H9 (cell line): ENCODE measurements at regions not wholly inside any gene's neighbourhood (a gene's known extent, or its start where the extent isn't known, plus 50 kb on each side); places are given as distances from the start of the nearest gene placed in this dataset.

Experiments
- DNase-seq: peaks from one replicate; pipeline ENCODE4 v3.0.0-alpha.2; 2017
- H2AFZ ChIP-seq: one replicate; pipeline ENCODE4 v1.6.1; 2013; ENCODE audit warnings: mild to moderate bottlenecking, low read length, control low read depth, moderate library complexity
- H2AK5ac ChIP-seq: 2 replicates; pipeline ENCODE4 v1.6.1; 2013; ENCODE audit warnings: low read length, control low read depth, mixed read lengths; ENCODE audit not compliant: insufficient read length
- H2BK120ac ChIP-seq: one replicate; pipeline ENCODE4 v1.6.1; 2013; ENCODE audit warnings: low read depth, mild to moderate bottlenecking, low read length, control low read depth, inconsistent platforms; ENCODE audit not compliant: poor library complexity, severe bottlenecking
- H2BK12ac ChIP-seq: 2 replicates; pipeline ENCODE4 v1.6.1; 2013; ENCODE audit warnings: low read length, control low read depth, mixed read lengths, low read depth; ENCODE audit not compliant: insufficient read length
- H2BK15ac ChIP-seq: 2 replicates; pipeline ENCODE4 v1.6.1; 2013; ENCODE audit warnings: low read depth, low read length, control low read depth
- H2BK20ac ChIP-seq: one replicate; pipeline ENCODE4 v1.6.1; 2013; ENCODE audit warnings: low read depth, mild to moderate bottlenecking, low read length, control low read depth, inconsistent platforms; ENCODE audit not compliant: poor library complexity, severe bottlenecking
- H2BK5ac ChIP-seq: 2 replicates; pipeline ENCODE4 v1.6.1; 2013; ENCODE audit warnings: low read length, control low read depth, mixed read lengths; ENCODE audit not compliant: insufficient read length
- H3K14ac ChIP-seq: 2 replicates; pipeline ENCODE4 v1.6.1; 2013; ENCODE audit warnings: low read length, control low read depth; ENCODE audit not compliant: insufficient read depth
- H3K18ac ChIP-seq: 2 replicates; pipeline ENCODE4 v1.6.1; 2013; ENCODE audit warnings: low read depth, mild to moderate bottlenecking, mixed read lengths, low read length, control low read depth; ENCODE audit not compliant: insufficient read length
- H3K23ac ChIP-seq: 2 replicates; pipeline ENCODE4 v1.6.1; 2013; ENCODE audit warnings: low read length, control low read depth, mixed read lengths, low read depth; ENCODE audit not compliant: insufficient read length
- H3K23me2 ChIP-seq: 2 replicates; pipeline ENCODE4 v1.6.1; 2013; ENCODE audit warnings: low read depth, mild to moderate bottlenecking, mixed read lengths, low read length, control low read depth; ENCODE audit not compliant: insufficient read length, poor library complexity, severe bottlenecking
- H3K27ac ChIP-seq: 2 replicates; pipeline ENCODE4 v1.5.1; 2013; ENCODE audit warnings: low read length, control low read depth, mixed read lengths, low read depth; ENCODE audit not compliant: insufficient read length
- H3K27me3 ChIP-seq: 2 replicates; pipeline ENCODE4 v1.6.1; 2013; ENCODE audit warnings: low read length, control low read depth, inconsistent platforms; ENCODE audit not compliant: insufficient read depth
- H3K4ac ChIP-seq: 2 replicates; pipeline ENCODE4 v1.6.1; 2013; ENCODE audit warnings: low read depth, mild to moderate bottlenecking, control low read depth, inconsistent platforms, low read length, moderate library complexity
- H3K4me1 ChIP-seq: 2 replicates; pipeline ENCODE4 v1.6.1; 2013; ENCODE audit warnings: low read length, control low read depth, inconsistent platforms; ENCODE audit not compliant: insufficient read depth
- H3K4me2 ChIP-seq: 2 replicates; pipeline ENCODE4 v1.6.1; 2013; ENCODE audit warnings: low read length, control low read depth, mixed read lengths; ENCODE audit not compliant: insufficient read length, insufficient read depth
- H3K56ac ChIP-seq: 2 replicates; pipeline ENCODE4 v1.6.1; 2013; ENCODE audit warnings: low read depth, mild to moderate bottlenecking, mixed read lengths, low read length, control low read depth; ENCODE audit not compliant: insufficient read length
- H3K79me1 ChIP-seq: 2 replicates; pipeline ENCODE4 v1.6.1; 2013; ENCODE audit warnings: low read depth, mild to moderate bottlenecking, moderate library complexity, low read length, control low read depth, inconsistent platforms; ENCODE audit not compliant: insufficient read depth, poor library complexity, severe bottlenecking
- H3K79me2 ChIP-seq: 2 replicates; pipeline ENCODE4 v1.6.1; 2013; ENCODE audit warnings: low read length, control low read depth, inconsistent platforms; ENCODE audit not compliant: insufficient read depth
- H3K9ac ChIP-seq: 2 replicates; pipeline ENCODE4 v1.6.1; 2013; ENCODE audit warnings: low read length, control low read depth, mixed read lengths; ENCODE audit not compliant: insufficient read length; ENCODE audit errors: extremely low read depth
- H3K9me3 ChIP-seq: one replicate; pipeline ENCODE4 v1.6.1; 2013; ENCODE audit warnings: low read depth, low read length, inconsistent platforms; ENCODE audit not compliant: control insufficient read depth
- H3T11ph ChIP-seq: one replicate; pipeline ENCODE4 v1.6.1; 2013; ENCODE audit warnings: mild to moderate bottlenecking, low read length, control low read depth, inconsistent platforms
- H4K20me1 ChIP-seq: one replicate; pipeline ENCODE4 v1.6.1; 2013; ENCODE audit not compliant: control insufficient read depth, insufficient read length, insufficient read depth
- H4K5ac ChIP-seq: 2 replicates; pipeline ENCODE4 v1.6.1; 2013; ENCODE audit warnings: low read depth, mild to moderate bottlenecking, mixed read lengths, low read length, control low read depth; ENCODE audit not compliant: insufficient read length
- H4K8ac ChIP-seq: replicated peaks from 2 replicates; pipeline ENCODE4 v1.6.1; 2013; ENCODE audit warnings: low read length, control low read depth, mixed read lengths, low read depth; ENCODE audit not compliant: insufficient read length
- H4K91ac ChIP-seq: 2 replicates; pipeline ENCODE4 v1.6.1; 2013; ENCODE audit warnings: low read depth, mild to moderate bottlenecking, moderate library complexity, mixed read lengths, low read length, control low read depth; ENCODE audit not compliant: insufficient read length
- H3K27ac Mint-ChIP-seq, 3 experiments: 2 replicates in 2 of 3; 3 replicates in 1 of 3; pipeline ENCODE4 v1.8.0; 2020 to 2021; ENCODE audit warnings: mixed read lengths in 3 of 3, mild to moderate bottlenecking in 1 of 3, moderate library complexity in 1 of 3
- H3K27me3 Mint-ChIP-seq: 2 replicates; pipeline ENCODE4 v1.8.0; 2021; ENCODE audit warnings: low read depth, mild to moderate bottlenecking, moderate library complexity, mixed read lengths
- H3K36me3 Mint-ChIP-seq, 3 experiments: 2 replicates in 2 of 3; 3 replicates in 1 of 3; pipeline ENCODE4 v1.8.0; 2020 to 2021; ENCODE audit warnings: low read depth in 3 of 3, mixed read lengths in 3 of 3; ENCODE audit not compliant: insufficient read depth in 1 of 3
- H3K4me1 Mint-ChIP-seq, 2 experiments: 2 replicates each; pipeline ENCODE4 v1.8.0; 2020; ENCODE audit warnings: mixed read lengths in 2 of 2
- H3K4me3 Mint-ChIP-seq, 2 experiments: 2 replicates in 1 of 2; 3 replicates in 1 of 2; pipeline ENCODE4 v1.8.0; 2020 to 2021; ENCODE audit warnings: mild to moderate bottlenecking in 2 of 2, mixed read lengths in 2 of 2, moderate library complexity in 1 of 2
- H3K9me3 Mint-ChIP-seq, 2 experiments: 2 replicates in 1 of 2; 3 replicates in 1 of 2; pipeline ENCODE4 v1.8.0; 2020; ENCODE audit warnings: mild to moderate bottlenecking in 2 of 2, mixed read lengths in 2 of 2, moderate library complexity in 1 of 2
- CTCF ChIP-seq: fragments of 200-600 bp; sonication (generic); conservative IDR thresholded peaks from 3 replicates; pipeline ENCODE4 v1.8.0; 2021; ENCODE audit warnings: antibody characterized with exemption, mild to moderate bottlenecking
- WGBS: extraction: QIAGEN DNeasy Blood & Tissue Kit; methylation state at CpG from one replicate; pipeline ENCODE4 v1.1.7; 2013; ENCODE audit warnings: missing lambda C conversion rate, low lambda C conversion rate, mixed read lengths; ENCODE audit not compliant: insufficient read length; ENCODE audit errors: extremely low coverage; 5-methylcytosine and 5-hydroxymethylcytosine counted together

GRCh38 chr1:94654919-94655318, 113.4 kb upstream of the F3 start:
- no peak overlapping the region for H2BK20ac ChIP-seq
- H2BK12ac ChIP-seq: no peak overlapping the region
- peaks cover 35 to 43% of the 10 kb centered on the region in 2 experiments for H3K4me1 Mint-ChIP-seq
- H3K56ac ChIP-seq: no peak overlapping the region
- H4K5ac ChIP-seq: no peak overlapping the region
- no peak overlapping the region for H3K4ac ChIP-seq
- no peak overlapping the region for H3K18ac ChIP-seq
- no peak overlapping the region for H3K9ac ChIP-seq
- H3K4me3 Mint-ChIP-seq: no peak overlapping the region
- no peak overlapping the region for H4K8ac ChIP-seq
- H2AFZ ChIP-seq: no peak overlapping the region
- no peaks in the 10 kb centered on the region for H3K9me3 ChIP-seq
- H3K27me3 Mint-ChIP-seq: no peaks in the 10 kb centered on the region
- no peak overlapping the region for H3T11ph ChIP-seq
- no peak overlapping the region for H3K14ac ChIP-seq
- H3K36me3 Mint-ChIP-seq: peaks cover 0 to 9% (median 0%) of the 10 kb centered on the region in 3 experiments; a peak in 2 of 7 replicates
- H3K9me3 Mint-ChIP-seq: no peaks in the 10 kb centered on the region
- H3K79me1 ChIP-seq: no peaks in the 10 kb centered on the region
- H3K27me3 ChIP-seq: no peaks in the 10 kb centered on the region
- H3K4me2 ChIP-seq: no peak overlapping the region
- H3K27ac ChIP-seq: no peak overlapping the region
- H3K27ac Mint-ChIP-seq: 0 out of 7 replicates have a peak overlapping the region, but pooled peaks of 1 of the 3 experiments have one; percentile 12
- TF ChIP-seq CTCF: no peak
- no CpG with 5 or more reads among the region's 4 CpGs for WGBS
- H2BK15ac ChIP-seq: no peak overlapping the region; the same call in 1 of the 2 replicates
- no peak for DNase-seq
- H4K91ac ChIP-seq: no peak overlapping the region
- no peak overlapping the region for H2AK5ac ChIP-seq
- no peak overlapping the region for H3K23ac ChIP-seq
- no peaks in the 10 kb centered on the region for H3K23me2 ChIP-seq
- peaks cover 7% of the 10 kb centered on the region for H3K4me1 ChIP-seq
- H3K79me2 ChIP-seq: no peaks in the 10 kb centered on the region
- no peaks in the 10 kb centered on the region for H4K20me1 ChIP-seq
- H2BK5ac ChIP-seq: no peak overlapping the region
- no peak overlapping the region for H2BK120ac ChIP-seq
